NCI-H1930 (cell line): ENCODE measurements at regions not wholly inside any gene's neighbourhood (a gene's known extent, or its start where the extent isn't known, plus 50 kb on each side); places are given as distances from the start of the nearest gene placed in this dataset.

Experiments used
- DNase-seq, 2 experiments: peaks; one replicate each; lab custom pipeline; 2025; lab: John Stamatoyannopoulos, UW

DNA sequence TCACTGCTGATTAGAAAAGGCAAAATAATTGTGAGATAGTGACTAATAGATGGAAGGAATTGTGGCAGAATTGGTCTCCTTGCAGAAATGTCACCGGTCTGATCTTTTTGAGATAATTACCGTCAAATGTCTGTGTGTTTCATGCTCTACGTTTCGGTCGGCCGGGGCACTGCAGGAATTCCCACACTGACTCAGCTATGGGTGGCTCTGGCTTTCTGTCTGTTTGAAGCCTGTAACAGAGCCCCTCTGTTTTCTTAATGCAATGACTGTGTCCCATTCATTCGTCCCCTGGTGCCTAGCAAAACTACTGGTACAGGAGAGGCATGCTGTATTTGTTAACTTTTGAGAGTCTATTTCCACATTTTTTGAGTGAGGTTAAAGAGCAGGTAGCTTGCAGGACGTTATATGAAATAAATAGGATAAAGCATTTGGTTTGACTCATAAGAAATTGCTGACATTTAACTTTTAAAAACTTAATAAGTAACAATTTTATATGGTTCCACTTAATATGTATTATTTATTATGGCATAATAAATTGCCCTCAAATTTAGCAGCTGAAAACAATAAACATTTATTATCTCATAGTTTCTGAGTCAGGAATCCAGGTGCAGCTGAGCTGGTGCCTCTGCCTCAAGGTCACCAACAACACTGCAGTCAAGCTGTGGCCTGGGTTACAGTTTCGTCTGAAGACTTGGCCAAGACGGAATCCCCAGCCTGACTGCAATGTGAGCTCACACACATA, 53.3 kb upstream of the CTBP2 start:
- no peak for DNase-seq

DNA sequence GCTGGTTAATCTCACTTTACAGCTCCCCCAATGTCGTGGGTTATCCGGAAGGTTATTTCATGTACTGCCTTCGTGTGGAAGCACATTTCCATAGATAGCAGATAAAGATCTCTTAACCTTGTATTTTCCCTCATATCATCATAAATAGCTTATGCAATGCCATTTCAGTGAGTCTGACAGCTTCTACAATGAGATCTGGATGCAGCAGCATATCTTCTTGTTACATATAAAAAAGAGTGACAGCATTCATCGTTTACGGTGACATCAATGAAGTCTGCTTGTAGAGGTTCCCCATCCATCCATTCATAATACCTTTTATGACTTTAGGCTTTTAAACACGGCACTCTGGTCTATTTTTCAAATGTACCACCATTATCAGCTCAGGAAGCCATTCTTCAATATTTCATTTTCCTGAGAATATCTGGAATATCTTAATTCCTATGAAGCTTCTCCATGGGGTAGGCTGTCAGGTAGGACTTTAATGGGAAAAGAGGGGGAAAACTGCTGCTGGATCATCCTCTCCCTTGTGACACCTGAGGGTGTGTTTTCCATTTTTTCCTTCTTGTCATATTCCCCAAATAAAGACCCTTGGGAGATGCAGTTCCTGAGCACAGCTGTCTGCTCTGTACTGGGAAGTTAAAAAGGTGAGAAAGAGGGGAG, 51.9 kb upstream of the CTBP2 start:
- no peak for DNase-seq
